SU-DHL-6 (cell line): ENCODE measurements at regions not wholly inside any gene's neighbourhood (a gene's known extent, or its start where the extent isn't known, plus 50 kb on each side); places are given as distances from the start of the nearest gene placed in this dataset.

Experiments
- H2AFZ ChIP-seq: fragments of 200-600 bp; sonication (generic); 2 replicates; pipeline ENCODE4 v1.6.1; 2014; ENCODE audit warnings: low read depth, mild to moderate bottlenecking, moderate library complexity, mixed read lengths, antibody characterized with exemption, low read length; ENCODE audit not compliant: severe bottlenecking
- H3F3A ChIP-seq: fragments of 200-600 bp; shearing (Covaris generic); 2 replicates; pipeline ENCODE4 v1.6.0; 2016; ENCODE audit warnings: antibody characterized with exemption, mild to moderate bottlenecking; ENCODE audit not compliant: insufficient read depth
- H3K27ac ChIP-seq: fragments of 200-600 bp; sonication (generic); 2 replicates; pipeline ENCODE4 v1.5.1; 2016; ENCODE audit warnings: low read depth, mild to moderate bottlenecking, low read length, moderate library complexity, mixed read lengths
- H3K27me3 ChIP-seq: fragments of 200-600 bp; sonication (generic), shearing (Covaris generic); 2 replicates; pipeline ENCODE4 v1.6.0; 2014; ENCODE audit warnings: mild to moderate bottlenecking, low read length
- H3K36me3 ChIP-seq: fragments of 200-600 bp; sonication (generic); 2 replicates; pipeline ENCODE4 v1.6.1; 2014; ENCODE audit warnings: mild to moderate bottlenecking, low read length, mixed read lengths
- H3K4me2 ChIP-seq: fragments of 300-600, 200-600 bp; shearing (Covaris generic), sonication (generic); 2 replicates; pipeline ENCODE4 v1.6.0; 2014; ENCODE audit warnings: low read length, low read depth, mild to moderate bottlenecking; ENCODE audit not compliant: poor library complexity, severe bottlenecking
- H3K4me3 ChIP-seq: fragments of 200-600 bp; sonication (generic); 2 replicates; pipeline ENCODE4 v1.5.1; 2014; ENCODE audit warnings: antibody characterized with exemption, low read length, mild to moderate bottlenecking, mixed read lengths; ENCODE audit not compliant: insufficient read depth, poor library complexity, severe bottlenecking
- H3K79me2 ChIP-seq: fragments of 200-600 bp; sonication (generic); 2 replicates; pipeline ENCODE4 v1.6.1; 2014; ENCODE audit warnings: mild to moderate bottlenecking, low read length, moderate library complexity; ENCODE audit not compliant: insufficient read depth
- H3K9ac ChIP-seq: fragments of 200-600 bp; sonication (generic); 2 replicates; pipeline ENCODE4 v1.7.0; 2014; ENCODE audit warnings: mild to moderate bottlenecking, low read length
- H3K9me2 ChIP-seq: fragments of 200-600 bp; sonication (generic); replicated peaks from 2 replicates; pipeline ENCODE4 v1.6.1; 2014; ENCODE audit warnings: low read length; ENCODE audit not compliant: insufficient read depth
- H3K9me3 ChIP-seq: fragments of 200-600 bp; sonication (generic); 2 replicates; pipeline ENCODE4 v1.6.1; 2014; ENCODE audit warnings: low read length, mixed read lengths; ENCODE audit not compliant: insufficient read depth
- H4K20me1 ChIP-seq: fragments of 200-600 bp; sonication (generic); 2 replicates; pipeline ENCODE4 v1.6.1; 2014; ENCODE audit warnings: low read depth, mild to moderate bottlenecking, antibody characterized with exemption, low read length, moderate library complexity, mixed read lengths
- EZH2phosphoT487 ChIP-seq: fragments of 200-600 bp; sonication (generic), shearing (Covaris generic); conservative IDR thresholded peaks from 2 replicates; pipeline ENCODE4 v1.6.1; 2018; ENCODE audit warnings: mild to moderate bottlenecking, antibody characterized with exemption, low read length, moderate library complexity, mixed read lengths
- TF ChIP-seq, protein P1 (sequence below): fragments of 200-600 bp; sonication (generic); IDR thresholded peaks from one replicate; pipeline ENCODE4 v1.5.1; 2017; ENCODE audit warnings: antibody characterized with exemption, mild to moderate bottlenecking, low read length, moderate library complexity; ENCODE audit not compliant: insufficient read depth, poor library complexity, severe bottlenecking

DNA sequence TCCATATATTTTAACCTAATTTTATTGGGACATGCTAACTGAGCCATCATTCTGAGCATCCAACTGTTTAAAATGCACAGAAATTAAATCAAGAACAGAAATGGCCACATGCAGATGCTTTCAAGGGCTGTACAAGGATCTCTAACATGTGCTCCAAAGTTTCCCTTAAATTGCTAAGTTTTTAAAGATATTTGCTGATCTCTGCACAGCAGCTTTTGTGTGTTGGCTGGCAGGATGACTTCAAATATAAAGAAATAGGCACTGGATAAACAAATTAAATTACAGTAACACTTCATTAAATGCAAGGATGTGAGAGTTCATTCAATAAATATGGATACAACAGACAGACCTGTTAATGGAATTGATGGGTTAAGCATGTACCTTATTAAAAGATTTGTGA lies 148.0 kb upstream of the MEOX2 start:
- Histone ChIP-seq H3K4me2 (no peak overlapping the region), H2AFZ (no peak overlapping the region), H3K4me3 (no peak overlapping the region), H3F3A (no peaks in the 10 kb centered on the region), H3K27ac (no peak overlapping the region), H3K9me3 (no peaks in the 10 kb centered on the region), H3K27me3 (no peaks in the 10 kb centered on the region), H3K9ac (no peak overlapping the region), H3K9me2 (no peaks in the 10 kb centered on the region), H3K79me2 (no peaks in the 10 kb centered on the region), H4K20me1 (no peaks in the 10 kb centered on the region), H3K36me3 (no peaks in the 10 kb centered on the region)
- TF ChIP-seq, protein P1, sequence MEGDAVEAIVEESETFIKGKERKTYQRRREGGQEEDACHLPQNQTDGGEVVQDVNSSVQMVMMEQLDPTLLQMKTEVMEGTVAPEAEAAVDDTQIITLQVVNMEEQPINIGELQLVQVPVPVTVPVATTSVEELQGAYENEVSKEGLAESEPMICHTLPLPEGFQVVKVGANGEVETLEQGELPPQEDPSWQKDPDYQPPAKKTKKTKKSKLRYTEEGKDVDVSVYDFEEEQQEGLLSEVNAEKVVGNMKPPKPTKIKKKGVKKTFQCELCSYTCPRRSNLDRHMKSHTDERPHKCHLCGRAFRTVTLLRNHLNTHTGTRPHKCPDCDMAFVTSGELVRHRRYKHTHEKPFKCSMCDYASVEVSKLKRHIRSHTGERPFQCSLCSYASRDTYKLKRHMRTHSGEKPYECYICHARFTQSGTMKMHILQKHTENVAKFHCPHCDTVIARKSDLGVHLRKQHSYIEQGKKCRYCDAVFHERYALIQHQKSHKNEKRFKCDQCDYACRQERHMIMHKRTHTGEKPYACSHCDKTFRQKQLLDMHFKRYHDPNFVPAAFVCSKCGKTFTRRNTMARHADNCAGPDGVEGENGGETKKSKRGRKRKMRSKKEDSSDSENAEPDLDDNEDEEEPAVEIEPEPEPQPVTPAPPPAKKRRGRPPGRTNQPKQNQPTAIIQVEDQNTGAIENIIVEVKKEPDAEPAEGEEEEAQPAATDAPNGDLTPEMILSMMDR: no peak
- TF ChIP-seq EZH2phosphoT487: no peak

DNA sequence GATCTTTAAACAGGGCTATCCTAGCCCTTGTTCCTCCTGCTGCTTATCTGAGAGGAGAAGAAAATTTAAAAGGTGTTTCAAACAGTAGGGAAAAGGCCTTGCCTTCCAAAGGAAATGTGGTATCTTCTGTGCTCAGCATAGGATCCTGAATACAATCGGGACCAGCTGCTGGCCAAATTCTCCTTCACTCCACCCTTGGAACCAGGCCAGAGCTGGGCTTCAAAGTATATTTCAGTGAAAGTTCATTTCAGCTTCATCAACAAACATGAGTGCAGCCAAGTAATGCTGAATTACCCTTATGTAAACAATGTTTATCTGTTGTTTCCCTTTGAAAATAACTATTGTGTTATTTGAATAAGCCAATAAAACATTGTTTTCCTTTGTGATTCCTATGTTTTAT lies 146.5 kb upstream of the MEOX2 start:
- Histone ChIP-seq H3K4me3 (no peak overlapping the region), H3K79me2 (no peaks in the 10 kb centered on the region), H3F3A (no peaks in the 10 kb centered on the region), H3K9me3 (no peaks in the 10 kb centered on the region), H3K36me3 (no peaks in the 10 kb centered on the region), H3K9ac (no peak overlapping the region), H3K27ac (no peak overlapping the region), H4K20me1 (no peaks in the 10 kb centered on the region), H2AFZ (no peak overlapping the region), H3K4me2 (no peak overlapping the region), H3K27me3 (no peaks in the 10 kb centered on the region), H3K9me2 (no peaks in the 10 kb centered on the region)
- TF ChIP-seq, protein P1: no peak
- no peak for TF ChIP-seq EZH2phosphoT487

DNA sequence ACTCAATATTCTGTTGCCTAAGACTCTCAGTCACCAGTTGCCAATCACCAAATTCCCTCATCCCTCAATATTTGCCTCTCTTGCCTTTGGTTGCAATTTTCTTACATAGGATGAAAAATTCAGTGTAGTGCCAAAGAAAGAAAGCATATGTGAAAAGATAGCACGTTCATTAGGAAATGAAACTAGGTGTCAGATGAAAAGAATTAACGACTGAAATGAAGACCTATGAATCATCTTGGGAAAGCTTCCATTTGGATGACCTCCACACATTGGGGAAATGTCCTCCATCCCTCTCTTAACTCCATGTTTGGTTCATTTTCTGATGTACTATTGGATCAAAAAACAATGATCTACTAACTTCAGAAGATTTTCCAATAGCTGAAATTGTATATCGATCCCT lies 145.1 kb upstream of the MEOX2 start:
- H3K36me3 ChIP-seq: no peaks in the 10 kb centered on the region
- no peak for TF ChIP-seq EZH2phosphoT487
- TF ChIP-seq, protein P1: no peak
- H3K4me2 ChIP-seq: no peak overlapping the region
- no peaks in the 10 kb centered on the region for H3K9me2 ChIP-seq
- H3K27me3 ChIP-seq: no peaks in the 10 kb centered on the region
- no peak overlapping the region for H3K27ac ChIP-seq
- H4K20me1 ChIP-seq: no peaks in the 10 kb centered on the region
- no peak overlapping the region for H3K9ac ChIP-seq
- no peaks in the 10 kb centered on the region for H3K9me3 ChIP-seq
- H2AFZ ChIP-seq: no peak overlapping the region
- no peaks in the 10 kb centered on the region for H3F3A ChIP-seq
- H3K4me3 ChIP-seq: no peak overlapping the region
- H3K79me2 ChIP-seq: no peaks in the 10 kb centered on the region

DNA sequence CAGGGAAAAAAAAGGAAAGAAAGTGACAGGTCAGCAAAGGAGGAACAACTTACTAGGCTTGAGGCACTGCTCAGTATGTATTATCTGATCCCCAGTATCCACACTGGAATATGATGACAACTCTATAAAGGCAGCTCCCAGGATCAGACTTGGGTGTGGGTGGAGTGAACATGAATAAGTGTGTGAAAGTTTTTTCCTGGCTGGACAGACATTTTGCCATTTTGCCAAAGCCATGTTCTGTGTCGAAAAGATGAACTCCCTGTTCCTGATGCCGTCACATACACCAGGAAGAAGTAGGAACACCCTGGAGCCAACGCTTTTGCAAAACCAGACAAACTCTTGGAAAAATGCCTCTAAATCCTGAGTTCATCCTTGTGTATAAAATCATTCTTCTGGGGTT lies 143.2 kb upstream of the MEOX2 start:
- Histone ChIP-seq H3K9me3 (no peaks in the 10 kb centered on the region), H3K27ac (no peak overlapping the region), H4K20me1 (no peaks in the 10 kb centered on the region), H3F3A (no peaks in the 10 kb centered on the region), H3K79me2 (no peaks in the 10 kb centered on the region), H3K9ac (no peak overlapping the region), H2AFZ (no peak overlapping the region), H3K9me2 (no peaks in the 10 kb centered on the region), H3K36me3 (no peaks in the 10 kb centered on the region), H3K4me2 (no peak overlapping the region), H3K27me3 (no peaks in the 10 kb centered on the region), H3K4me3 (no peak overlapping the region)
- no peak for TF ChIP-seq EZH2phosphoT487
- TF ChIP-seq, protein P1: no peak
